Astrocyte (in vitro differentiated cells and primary cell): ENCODE measurements at regions not wholly inside any gene's neighbourhood (a gene's known extent, or its start where the extent isn't known, plus 50 kb on each side); places are given as distances from the start of the nearest gene placed in this dataset.

ENCODE experiments used
- DNase-seq: peaks from one replicate; pipeline ENCODE4 v3.0.0-alpha.2; 2010; ENCODE audit warnings: low read depth
- FAIRE-seq: peaks from 2 replicates; lab custom pipeline; 2011; peaks lifted over from hg19 to GRCh38; lab: Jason Lieb, UNC
- H2AFZ ChIP-seq: 2 replicates; pipeline ENCODE4 v1.6.0; 2012; ENCODE audit warnings: low read depth, low read length, inconsistent platforms
- H3K27ac ChIP-seq: 2 replicates; pipeline ENCODE4 v1.5.1; 2011; ENCODE audit warnings: low read depth, low read length, inconsistent platforms
- H3K27me3 ChIP-seq: 2 replicates; pipeline ENCODE4 v1.6.0; 2011; ENCODE audit warnings: low read length, inconsistent platforms; ENCODE audit not compliant: insufficient read depth
- H3K36me3 ChIP-seq: 2 replicates; pipeline ENCODE4 v1.5.1; 2011; ENCODE audit warnings: low read length, inconsistent platforms; ENCODE audit not compliant: insufficient read depth
- H3K4me1 ChIP-seq: 2 replicates; pipeline ENCODE4 v1.5.1; 2011; ENCODE audit warnings: low read length, inconsistent platforms; ENCODE audit not compliant: insufficient read depth
- H3K4me2 ChIP-seq: 2 replicates; pipeline ENCODE4 v1.6.0; 2012; ENCODE audit warnings: low read length, inconsistent platforms
- H3K4me3 ChIP-seq: 2 replicates; pipeline ENCODE4 v1.5.1; 2011; ENCODE audit warnings: low read depth, mild to moderate bottlenecking, low read length, inconsistent platforms; ENCODE audit not compliant: insufficient read depth
- H3K79me2 ChIP-seq: 2 replicates; pipeline ENCODE4 v1.6.0; 2012; ENCODE audit warnings: mild to moderate bottlenecking, low read length, inconsistent platforms; ENCODE audit not compliant: insufficient read depth
- H3K9ac ChIP-seq: 2 replicates; pipeline ENCODE4 v1.6.0; 2012; ENCODE audit warnings: mild to moderate bottlenecking, low read length, inconsistent platforms
- H3K9me3 ChIP-seq: 2 replicates; pipeline ENCODE4 v1.5.1; 2012; ENCODE audit warnings: low read depth, mild to moderate bottlenecking, low read length, inconsistent platforms; ENCODE audit not compliant: insufficient read depth
- H4K20me1 ChIP-seq: 2 replicates; pipeline ENCODE4 v1.6.0; 2012; ENCODE audit warnings: low read length, inconsistent platforms; ENCODE audit not compliant: insufficient read depth
- H3K27ac Mint-ChIP-seq: one replicate; pipeline ENCODE4 v1.8.0; 2021; ENCODE audit warnings: mild to moderate bottlenecking, mixed read lengths; ENCODE audit not compliant: unreplicated experiment
- H3K27me3 Mint-ChIP-seq: one replicate; pipeline ENCODE4 v1.8.0; 2021; ENCODE audit warnings: low read depth, mixed read lengths; ENCODE audit not compliant: unreplicated experiment
- H3K36me3 Mint-ChIP-seq: one replicate; pipeline ENCODE4 v1.8.0; 2021; ENCODE audit warnings: low read depth, mixed read lengths; ENCODE audit not compliant: unreplicated experiment
- H3K4me1 Mint-ChIP-seq: one replicate; pipeline ENCODE4 v1.8.0; 2021; ENCODE audit warnings: low read depth, mixed read lengths; ENCODE audit not compliant: unreplicated experiment
- H3K4me3 Mint-ChIP-seq: one replicate; pipeline ENCODE4 v1.8.0; 2021; ENCODE audit warnings: mild to moderate bottlenecking, moderate library complexity, mixed read lengths; ENCODE audit not compliant: unreplicated experiment
- H3K9me3 Mint-ChIP-seq: one replicate; pipeline ENCODE4 v1.8.0; 2021; ENCODE audit warnings: mild to moderate bottlenecking, mixed read lengths; ENCODE audit not compliant: unreplicated experiment
- CTCF ChIP-seq: IDR thresholded peaks from 2 replicates; pipeline ENCODE4 v1.5.1; 2011; ENCODE audit warnings: low read depth, mild to moderate bottlenecking, inconsistent platforms, low read length, moderate library complexity; ENCODE audit not compliant: insufficient read depth
- EZH2 ChIP-seq: IDR thresholded peaks from 2 replicates; pipeline ENCODE4 v1.6.1; 2012; ENCODE audit warnings: mild to moderate bottlenecking, low read length, inconsistent platforms; ENCODE audit not compliant: insufficient read depth

GRCh38 chr6:92117800-92118199 lies 1301.6 kb downstream of the EPHA7 start:
- Histone ChIP-seq H3K9me3 (no peaks in the 10 kb centered on the region), H3K4me3 (no peak overlapping the region), H3K79me2 (no peaks in the 10 kb centered on the region), H2AFZ (no peak overlapping the region), H3K27me3 (no peaks in the 10 kb centered on the region), H4K20me1 (no peaks in the 10 kb centered on the region), H3K36me3 (no peaks in the 10 kb centered on the region), H3K9ac (no peak overlapping the region), H3K4me1 (no peaks in the 10 kb centered on the region), H3K27ac (no peak overlapping the region), H3K4me2 (no peak overlapping the region)
- TF ChIP-seq EZH2 (no peak), CTCF (no peak)
- Mint-ChIP-seq H3K27me3 (no peaks in the 10 kb centered on the region), H3K9me3 (no peaks in the 10 kb centered on the region), H3K4me3 (no peak overlapping the region), H3K4me1 (no peaks in the 10 kb centered on the region), H3K36me3 (no peaks in the 10 kb centered on the region), H3K27ac (no peak overlapping the region)
- DNase-seq (no peak), FAIRE-seq (no peak)

GRCh38 chr6:92114797-92115196 lies 1304.6 kb downstream of the EPHA7 start:
- H3K4me3 Mint-ChIP-seq, result no peak overlapping the region
- no peak overlapping the region for H3K27ac Mint-ChIP-seq
- Histone ChIP-seq H3K4me3 (no peak overlapping the region), H3K79me2 (no peaks in the 10 kb centered on the region), H2AFZ (no peak overlapping the region), H3K4me2 (no peak overlapping the region), H3K9ac (no peak overlapping the region), H3K4me1 (no peaks in the 10 kb centered on the region), H3K9me3 (no peaks in the 10 kb centered on the region), H3K27ac (no peak overlapping the region), H3K27me3 (no peaks in the 10 kb centered on the region), H3K36me3 (no peaks in the 10 kb centered on the region), H4K20me1 (no peaks in the 10 kb centered on the region)
- H3K36me3 Mint-ChIP-seq, result no peaks in the 10 kb centered on the region
- FAIRE-seq (no peak), DNase-seq (no peak)
- no peaks in the 10 kb centered on the region for H3K4me1 Mint-ChIP-seq
- no peaks in the 10 kb centered on the region for H3K9me3 Mint-ChIP-seq
- no peaks in the 10 kb centered on the region for H3K27me3 Mint-ChIP-seq
- TF ChIP-seq CTCF, result no peak
- no peak for TF ChIP-seq EZH2

- no peak overlapping the region for H3K4me3 Mint-ChIP-seq
- H3K4me1 Mint-ChIP-seq, result no peaks in the 10 kb centered on the region
- no peak overlapping the region for H2AFZ ChIP-seq
- H3K27ac ChIP-seq, result no peak overlapping the region
- TF ChIP-seq EZH2 (no peak), CTCF (no peak)
- H3K4me1 ChIP-seq, result no peaks in the 10 kb centered on the region
- no peaks in the 10 kb centered on the region for H3K79me2 ChIP-seq
- no peak for FAIRE-seq
- H3K36me3 Mint-ChIP-seq, result no peaks in the 10 kb centered on the region
- no peak overlapping the region for H3K4me2 ChIP-seq
- H3K27me3 ChIP-seq, result no peaks in the 10 kb centered on the region
- no peaks in the 10 kb centered on the region for H3K9me3 ChIP-seq
- DNase-seq, result no peak
- H4K20me1 ChIP-seq, result no peaks in the 10 kb centered on the region
- H3K27me3 Mint-ChIP-seq, result no peaks in the 10 kb centered on the region
- H3K27ac Mint-ChIP-seq, result no peak overlapping the region
- H3K36me3 ChIP-seq, result no peaks in the 10 kb centered on the region
- no peaks in the 10 kb centered on the region for H3K9me3 Mint-ChIP-seq
- H3K4me3 ChIP-seq, result no peak overlapping the region
- H3K9ac ChIP-seq, result no peak overlapping the region
Measured at GRCh38 chr6:92114091-92114675, 1305.2 kb downstream of the EPHA7 start.
